ENCODE measurements at regions not wholly inside any gene's neighbourhood (a gene's known extent, or its start where the extent isn't known, plus 50 kb on each side); places are given as distances from the start of the nearest gene placed in this dataset.
"Not testable (repeated sequence)": the region's sequence is repeated elsewhere in the genome, so short reads cannot be mapped to it uniquely, and the experiment has no call there.

GRCh38 chr21:23111070-23111600 is 2112.9 kb downstream of the NCAM2 start:
- no peak for DNase-seq

GRCh38 chr21:23119491-23119890 is 2121.3 kb downstream of the NCAM2 start:
- no peak for DNase-seq

- no peak for DNase-seq
These were observed 2129.8 kb downstream of the NCAM2 start for GRCh38 chr21:23127973-23128372.

GRCh38 chr21:23130308-23130707 is 2132.1 kb downstream of the NCAM2 start:
- DNase-seq, result no peak

- no peak for DNase-seq
These were observed 2133.0 kb downstream of the NCAM2 start for GRCh38 chr21:23131177-23131576.

- DNase-seq, result no peak
These were observed 2140.6 kb downstream of the NCAM2 start for GRCh38 chr21:23138797-23139196.

- DNase-seq, result no peak
These were observed 2153.9 kb downstream of the NCAM2 start for GRCh38 chr21:23152130-23152529.

- not testable (repeated sequence) for DNase-seq
These were observed 2155.6 kb downstream of the NCAM2 start for GRCh38 chr21:23153842-23154241.

GRCh38 chr21:23155281-23155680 is 2157.1 kb downstream of the NCAM2 start:
- DNase-seq, result no peak

- DNase-seq, result no peak
These were observed 2162.7 kb downstream of the NCAM2 start for GRCh38 chr21:23160914-23161313.

- no peak for DNase-seq
These were observed 2164.2 kb downstream of the NCAM2 start for GRCh38 chr21:23162198-23162946.
